WTC11 (cell line): ENCODE measurements at regions not wholly inside any gene's neighbourhood (a gene's known extent, or its start where the extent isn't known, plus 50 kb on each side); places are given as distances from the start of the nearest gene placed in this dataset.

Experiments
- ATAC-seq: fragments of 200-7000 bp; cut with Tn5 transposase; 2 replicates; pipeline ENCODE4 v1.10.0; 2021; ENCODE audit warnings: mild to moderate bottlenecking, moderate library complexity
- CTCF ChIA-PET: fragments of 300-600 bp; sonication (Branson Sonifier 250); formaldehyde crosslinking; loops from one replicate; lab custom pipeline; 2021; ENCODE audit warnings: antibody characterized with exemption; lab: Charles Lee
- POLR2A ChIA-PET: fragments of 350-600 bp; sonication (Branson Sonifier 250); formaldehyde crosslinking; loops from one replicate; lab custom pipeline; 2021; ENCODE audit warnings: antibody characterized with exemption; lab: Charles Lee
- DNase-seq: peaks from one replicate; pipeline ENCODE4 v3.0.0; 2021; ENCODE audit warnings: low spot score
- H3K27ac Mint-ChIP-seq: 2 replicates; pipeline ENCODE4 v1.8.0; 2021; ENCODE audit warnings: mixed read lengths
- H3K27me3 Mint-ChIP-seq: 2 replicates; pipeline ENCODE4 v1.8.0; 2021; ENCODE audit warnings: low read depth, mild to moderate bottlenecking, moderate library complexity, mixed read lengths
- H3K36me3 Mint-ChIP-seq: 2 replicates; pipeline ENCODE4 v1.8.0; 2021; ENCODE audit warnings: mixed read lengths
- H3K4me1 Mint-ChIP-seq: 2 replicates; pipeline ENCODE4 v1.8.0; 2022; ENCODE audit warnings: mixed read lengths
- H3K4me3 Mint-ChIP-seq: 2 replicates; pipeline ENCODE4 v1.8.0; 2021; ENCODE audit warnings: mild to moderate bottlenecking, moderate library complexity, mixed read lengths
- H3K9me3 Mint-ChIP-seq: 2 replicates; pipeline ENCODE4 v1.8.0; 2021; ENCODE audit warnings: mixed read lengths
- ATF3 ChIP-seq: sonication (generic); formaldehyde crosslinking; conservative IDR thresholded peaks from 2 replicates; pipeline ENCODE4 v1.8.1; 2022; ENCODE audit warnings: mild to moderate bottlenecking, missing genetic modification reagents
- E2F4 ChIP-seq: sonication (generic); formaldehyde crosslinking; IDR thresholded peaks from 2 replicates; pipeline ENCODE4 v1.8.1; 2022; ENCODE audit warnings: low read depth, mild to moderate bottlenecking, moderate library complexity, missing genetic modification reagents, borderline replicate concordance
- ELF4 ChIP-seq: sonication (generic); formaldehyde crosslinking; IDR thresholded peaks from 2 replicates; pipeline ENCODE4 v1.8.1; 2022; ENCODE audit warnings: low read depth, mild to moderate bottlenecking, moderate library complexity, missing genetic modification reagents
- ETV6 ChIP-seq: sonication (generic); formaldehyde crosslinking; IDR thresholded peaks from 2 replicates; pipeline ENCODE4 v1.8.1; 2022; ENCODE audit warnings: mild to moderate bottlenecking, missing genetic modification reagents
- FOXJ3 ChIP-seq: sonication (generic); formaldehyde crosslinking; IDR thresholded peaks from 2 replicates; pipeline ENCODE4 v1.9.0; 2021; ENCODE audit warnings: missing genetic modification reagents, mild to moderate bottlenecking, borderline replicate concordance
- FOXP1 ChIP-seq: sonication (generic); formaldehyde crosslinking; IDR thresholded peaks from 2 replicates; pipeline ENCODE4 v1.8.0; 2022; ENCODE audit warnings: missing genetic modification reagents, mild to moderate bottlenecking, moderate library complexity, borderline replicate concordance
- GRHL2 ChIP-seq: fragments of 250-450 bp; sonication (Bioruptor Pico); IDR thresholded peaks from 2 replicates; pipeline ENCODE4 v1.8.0; 2022; ENCODE audit warnings: mild to moderate bottlenecking, moderate library complexity; ENCODE audit not compliant: insufficient replicate concordance, severe bottlenecking
- HMGA2 ChIP-seq: fragments of 250-450 bp; sonication (Bioruptor Pico); IDR thresholded peaks from 2 replicates; pipeline ENCODE4 v1.4.0; 2021; ENCODE audit warnings: mild to moderate bottlenecking, moderate library complexity
- KAT7 ChIP-seq: sonication (generic); formaldehyde crosslinking; IDR thresholded peaks from 2 replicates; pipeline ENCODE4 v1.8.1; 2023; ENCODE audit warnings: missing genetic modification reagents, mild to moderate bottlenecking, borderline replicate concordance
- NFATC4 ChIP-seq: fragments of 250-450 bp; sonication (Bioruptor Pico); IDR thresholded peaks from 2 replicates; pipeline ENCODE4 v1.9.0; 2021; ENCODE audit warnings: mild to moderate bottlenecking
- NR2C2 ChIP-seq: sonication (generic); formaldehyde crosslinking; IDR thresholded peaks from 2 replicates; pipeline ENCODE4 v1.8.0; 2022; ENCODE audit warnings: mild to moderate bottlenecking, missing genetic modification reagents
- OVOL2 ChIP-seq: fragments of 250-450 bp; sonication (Bioruptor Pico); IDR thresholded peaks from 2 replicates; pipeline ENCODE4 v1.9.0; 2021; ENCODE audit warnings: mild to moderate bottlenecking, borderline replicate concordance
- RELA ChIP-seq: sonication (generic); formaldehyde crosslinking; IDR thresholded peaks from 2 replicates; pipeline ENCODE4 v1.8.1; 2022; ENCODE audit warnings: missing genetic modification reagents, mild to moderate bottlenecking, borderline replicate concordance
- SMAD3 ChIP-seq: sonication (generic); formaldehyde crosslinking; IDR thresholded peaks from 2 replicates; pipeline ENCODE4 v1.8.0; 2022; ENCODE audit warnings: missing genetic modification reagents, mild to moderate bottlenecking, borderline replicate concordance
- STAT6 ChIP-seq: sonication (generic); formaldehyde crosslinking; conservative IDR thresholded peaks from 2 replicates; pipeline ENCODE4 v1.8.1; 2023; ENCODE audit warnings: mild to moderate bottlenecking, low read depth, missing genetic modification reagents, moderate library complexity
- ZBTB21 ChIP-seq: sonication (generic); formaldehyde crosslinking; IDR thresholded peaks from 2 replicates; pipeline ENCODE4 v1.8.1; 2023; ENCODE audit warnings: mild to moderate bottlenecking, missing genetic modification reagents, borderline replicate concordance
- ZNF121 ChIP-seq: sonication (generic); formaldehyde crosslinking; IDR thresholded peaks from 2 replicates; pipeline ENCODE4 v1.8.0; 2023; ENCODE audit warnings: missing genetic modification reagents
- ZNF232 ChIP-seq: sonication (generic); formaldehyde crosslinking; IDR thresholded peaks from 2 replicates; pipeline ENCODE4 v1.8.0; 2022; ENCODE audit warnings: mild to moderate bottlenecking, missing genetic modification reagents
- ZNF263 ChIP-seq: sonication (generic); formaldehyde crosslinking; IDR thresholded peaks from 2 replicates; pipeline ENCODE4 v1.8.1; 2022; ENCODE audit warnings: low read depth, mild to moderate bottlenecking, moderate library complexity, missing genetic modification reagents
- ZNF423 ChIP-seq: fragments of 250-450 bp; sonication (Bioruptor Pico); IDR thresholded peaks from 2 replicates; pipeline ENCODE4 v2.1.2; 2022; ENCODE audit warnings: mild to moderate bottlenecking, moderate library complexity
- ZNF532 ChIP-seq: fragments of 250-450 bp; sonication (Bioruptor Pico); IDR thresholded peaks from 2 replicates; pipeline ENCODE4 v1.9.0; 2021; ENCODE audit warnings: mild to moderate bottlenecking, borderline replicate concordance
- ZNF671 ChIP-seq: fragments of 250-450 bp; sonication (Bioruptor Pico); IDR thresholded peaks from 2 replicates; pipeline ENCODE4 v1.8.0; 2021; ENCODE audit warnings: mild to moderate bottlenecking
- ZSCAN18 ChIP-seq: fragments of 250-450 bp; sonication (Bioruptor Pico); IDR thresholded peaks from 2 replicates; pipeline ENCODE4 v2.1.2; 2022; ENCODE audit warnings: mild to moderate bottlenecking, moderate library complexity
- TF ChIP-seq, protein P1 (sequence below): sonication (generic); formaldehyde crosslinking; IDR thresholded peaks from 2 replicates; pipeline ENCODE4 v1.8.1; 2023; ENCODE audit warnings: mild to moderate bottlenecking, missing genetic modification reagents, moderate library complexity
- TF ChIP-seq, protein P2 (sequence below): sonication (generic); formaldehyde crosslinking; IDR thresholded peaks from 2 replicates; pipeline ENCODE4 v1.8.0; 2023; ENCODE audit warnings: missing genetic modification reagents

- Mint-ChIP-seq H3K4me3 (no peak overlapping the region), H3K36me3 (no peaks in the 10 kb centered on the region), H3K4me1 (peaks cover 73% of the 10 kb centered on the region), H3K9me3 (no peaks in the 10 kb centered on the region), H3K27me3 (no peaks in the 10 kb centered on the region)
- CTCF ChIA-PET: no interaction called here
- ATAC-seq: no peak
- POLR2A ChIA-PET: no interaction called here
- TF ChIP-seq E2F4 (CRISPR knock-in tag) (no peak), ATF3 (CRISPR knock-in tag) (no peak), FOXP1 (CRISPR knock-in tag) (no peak), ZSCAN18 (CRISPR knock-in tag) (no peak), HMGA2 (CRISPR knock-in tag) (no peak), ZNF121 (CRISPR knock-in tag) (no peak), KAT7 (no peak), ELF4 (CRISPR knock-in tag) (no peak), NR2C2 (CRISPR knock-in tag) (no peak), ZNF423 (CRISPR knock-in tag) (no peak), GRHL2 (CRISPR knock-in tag) (no peak), SMAD3 (no peak), RELA (CRISPR knock-in tag) (no peak)
- TF ChIP-seq, protein P1, sequence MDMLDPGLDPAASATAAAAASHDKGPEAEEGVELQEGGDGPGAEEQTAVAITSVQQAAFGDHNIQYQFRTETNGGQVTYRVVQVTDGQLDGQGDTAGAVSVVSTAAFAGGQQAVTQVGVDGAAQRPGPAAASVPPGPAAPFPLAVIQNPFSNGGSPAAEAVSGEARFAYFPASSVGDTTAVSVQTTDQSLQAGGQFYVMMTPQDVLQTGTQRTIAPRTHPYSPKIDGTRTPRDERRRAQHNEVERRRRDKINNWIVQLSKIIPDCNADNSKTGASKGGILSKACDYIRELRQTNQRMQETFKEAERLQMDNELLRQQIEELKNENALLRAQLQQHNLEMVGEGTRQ: no peak
- TF ChIP-seq, protein P2, sequence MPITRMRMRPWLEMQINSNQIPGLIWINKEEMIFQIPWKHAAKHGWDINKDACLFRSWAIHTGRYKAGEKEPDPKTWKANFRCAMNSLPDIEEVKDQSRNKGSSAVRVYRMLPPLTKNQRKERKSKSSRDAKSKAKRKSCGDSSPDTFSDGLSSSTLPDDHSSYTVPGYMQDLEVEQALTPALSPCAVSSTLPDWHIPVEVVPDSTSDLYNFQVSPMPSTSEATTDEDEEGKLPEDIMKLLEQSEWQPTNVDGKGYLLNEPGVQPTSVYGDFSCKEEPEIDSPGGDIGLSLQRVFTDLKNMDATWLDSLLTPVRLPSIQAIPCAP (CRISPR knock-in tag): no peak
- TF ChIP-seq, all 79 proteins: peak for 0
- DNase-seq: no peak
- no peak overlapping the region for H3K27ac Mint-ChIP-seq
Observed at GRCh38 chr9:651371-651770, 190.1 kb upstream of the DMRT1 start.

GRCh38 chr9:652914-653313 lies 188.6 kb upstream of the DMRT1 start:
- H3K4me1 Mint-ChIP-seq: peaks cover 79% of the 10 kb centered on the region
- no peak overlapping the region for H3K4me3 Mint-ChIP-seq
- ChIA-PET POLR2A (no interaction called here), CTCF (no interaction called here)
- H3K9me3 Mint-ChIP-seq: no peaks in the 10 kb centered on the region
- H3K36me3 Mint-ChIP-seq: no peaks in the 10 kb centered on the region
- no peaks in the 10 kb centered on the region for H3K27me3 Mint-ChIP-seq
- H3K27ac Mint-ChIP-seq: no peak overlapping the region; the same call in 1 of the 2 replicates
- DNase-seq (no peak), ATAC-seq (no peak)
- TF ChIP-seq ZBTB21 (no peak), ZNF263 (no peak), STAT6 (CRISPR knock-in tag) (no peak), ETV6 (no peak), NR2C2 (CRISPR knock-in tag) (no peak), ZNF671 (no peak), OVOL2 (CRISPR knock-in tag) (no peak), FOXJ3 (no peak), ZNF532 (CRISPR knock-in tag) (no peak), ZNF232 (no peak), NFATC4 (no peak)
- TF ChIP-seq, protein P2 (CRISPR knock-in tag): no peak
